ENCODE measurements at regions not wholly inside any gene's neighbourhood (a gene's known extent, or its start where the extent isn't known, plus 50 kb on each side); places are given as distances from the start of the nearest gene placed in this dataset.

DNA sequence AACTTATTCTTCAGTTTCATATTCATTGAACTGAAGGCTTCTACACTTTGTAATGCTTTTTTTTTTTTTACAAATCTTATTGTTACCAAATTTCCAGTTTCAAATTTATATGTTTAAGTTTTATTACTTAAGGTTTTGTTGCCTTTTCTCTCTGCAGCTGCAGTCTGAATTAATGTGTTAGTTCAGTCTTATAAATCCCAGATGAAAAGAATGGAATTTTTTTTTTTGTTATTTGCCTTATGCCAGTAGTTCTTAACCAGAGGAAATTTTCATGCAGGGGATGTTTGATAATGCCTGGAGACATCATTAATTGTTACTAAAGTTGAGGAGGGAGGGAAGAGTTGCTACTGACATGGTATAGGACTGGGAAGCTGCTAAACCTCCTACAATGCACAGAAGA, 367.9 kb upstream of the SPRY2 start:
- TF ChIP-seq, protein P1, sequence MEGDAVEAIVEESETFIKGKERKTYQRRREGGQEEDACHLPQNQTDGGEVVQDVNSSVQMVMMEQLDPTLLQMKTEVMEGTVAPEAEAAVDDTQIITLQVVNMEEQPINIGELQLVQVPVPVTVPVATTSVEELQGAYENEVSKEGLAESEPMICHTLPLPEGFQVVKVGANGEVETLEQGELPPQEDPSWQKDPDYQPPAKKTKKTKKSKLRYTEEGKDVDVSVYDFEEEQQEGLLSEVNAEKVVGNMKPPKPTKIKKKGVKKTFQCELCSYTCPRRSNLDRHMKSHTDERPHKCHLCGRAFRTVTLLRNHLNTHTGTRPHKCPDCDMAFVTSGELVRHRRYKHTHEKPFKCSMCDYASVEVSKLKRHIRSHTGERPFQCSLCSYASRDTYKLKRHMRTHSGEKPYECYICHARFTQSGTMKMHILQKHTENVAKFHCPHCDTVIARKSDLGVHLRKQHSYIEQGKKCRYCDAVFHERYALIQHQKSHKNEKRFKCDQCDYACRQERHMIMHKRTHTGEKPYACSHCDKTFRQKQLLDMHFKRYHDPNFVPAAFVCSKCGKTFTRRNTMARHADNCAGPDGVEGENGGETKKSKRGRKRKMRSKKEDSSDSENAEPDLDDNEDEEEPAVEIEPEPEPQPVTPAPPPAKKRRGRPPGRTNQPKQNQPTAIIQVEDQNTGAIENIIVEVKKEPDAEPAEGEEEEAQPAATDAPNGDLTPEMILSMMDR (conservative IDR thresholded peaks at IDR 0.05; ENCODE audit: low read depth, low read length): no peak
- TF ChIP-seq POLR2A (IDR thresholded peaks at IDR 0.05; ENCODE audit: low read depth, low read length) (no peak), MAFK (IDR thresholded peaks at IDR 0.05; ENCODE audit: low read depth, low read length) (no peak)
- TF ChIP-seq, protein P2, sequence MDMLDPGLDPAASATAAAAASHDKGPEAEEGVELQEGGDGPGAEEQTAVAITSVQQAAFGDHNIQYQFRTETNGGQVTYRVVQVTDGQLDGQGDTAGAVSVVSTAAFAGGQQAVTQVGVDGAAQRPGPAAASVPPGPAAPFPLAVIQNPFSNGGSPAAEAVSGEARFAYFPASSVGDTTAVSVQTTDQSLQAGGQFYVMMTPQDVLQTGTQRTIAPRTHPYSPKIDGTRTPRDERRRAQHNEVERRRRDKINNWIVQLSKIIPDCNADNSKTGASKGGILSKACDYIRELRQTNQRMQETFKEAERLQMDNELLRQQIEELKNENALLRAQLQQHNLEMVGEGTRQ (IDR thresholded peaks at IDR 0.05; ENCODE audit: low read depth, low read length): no peak

All from IMR-90 (cell line).